ENCODE measurements at regions not wholly inside any gene's neighbourhood (a gene's known extent, or its start where the extent isn't known, plus 50 kb on each side); places are given as distances from the start of the nearest gene placed in this dataset.

DNA sequence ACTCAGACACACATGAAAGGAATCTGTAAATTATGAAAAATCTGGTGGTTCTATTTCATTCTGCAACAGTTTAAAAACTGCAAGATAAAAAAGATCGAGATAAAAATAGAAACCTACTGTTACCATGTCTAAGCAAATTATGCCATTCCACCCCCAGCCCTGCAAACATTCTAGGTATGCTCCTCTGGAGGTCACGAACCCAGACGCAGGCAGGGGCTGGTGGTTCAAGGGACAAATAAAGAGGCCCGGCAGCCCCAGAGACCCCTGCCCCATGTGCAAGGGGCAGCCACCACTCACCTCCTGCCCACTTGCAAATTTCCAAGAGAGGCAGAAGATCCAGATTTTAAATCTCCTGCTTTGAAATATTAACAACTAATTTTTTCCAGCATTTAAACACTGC lies 210.5 kb downstream of the ANAPC1 start:
- TF ChIP-seq, protein P1, sequence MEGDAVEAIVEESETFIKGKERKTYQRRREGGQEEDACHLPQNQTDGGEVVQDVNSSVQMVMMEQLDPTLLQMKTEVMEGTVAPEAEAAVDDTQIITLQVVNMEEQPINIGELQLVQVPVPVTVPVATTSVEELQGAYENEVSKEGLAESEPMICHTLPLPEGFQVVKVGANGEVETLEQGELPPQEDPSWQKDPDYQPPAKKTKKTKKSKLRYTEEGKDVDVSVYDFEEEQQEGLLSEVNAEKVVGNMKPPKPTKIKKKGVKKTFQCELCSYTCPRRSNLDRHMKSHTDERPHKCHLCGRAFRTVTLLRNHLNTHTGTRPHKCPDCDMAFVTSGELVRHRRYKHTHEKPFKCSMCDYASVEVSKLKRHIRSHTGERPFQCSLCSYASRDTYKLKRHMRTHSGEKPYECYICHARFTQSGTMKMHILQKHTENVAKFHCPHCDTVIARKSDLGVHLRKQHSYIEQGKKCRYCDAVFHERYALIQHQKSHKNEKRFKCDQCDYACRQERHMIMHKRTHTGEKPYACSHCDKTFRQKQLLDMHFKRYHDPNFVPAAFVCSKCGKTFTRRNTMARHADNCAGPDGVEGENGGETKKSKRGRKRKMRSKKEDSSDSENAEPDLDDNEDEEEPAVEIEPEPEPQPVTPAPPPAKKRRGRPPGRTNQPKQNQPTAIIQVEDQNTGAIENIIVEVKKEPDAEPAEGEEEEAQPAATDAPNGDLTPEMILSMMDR (IDR thresholded peaks at IDR 0.05): no peak
- TF ChIP-seq POLR2A (IDR thresholded peaks at IDR 0.05): no peak

Data from thyroid gland (tissue), 4 donors.